ENCODE measurements at regions not wholly inside any gene's neighbourhood (a gene's known extent, or its start where the extent isn't known, plus 50 kb on each side); places are given as distances from the start of the nearest gene placed in this dataset.

- TF ChIP-seq PRDM15 (CRISPR knock-in tag; IDR thresholded peaks at IDR 0.05) (no peak), SMAD1 (IDR thresholded peaks at IDR 0.05; ENCODE audit: low read depth, partially characterized antibody) (no peak), RELA (IDR thresholded peaks at IDR 0.05; ENCODE audit: borderline replicate concordance, partially characterized antibody) (no peak), CREM (IDR thresholded peaks at IDR 0.05; ENCODE audit: low read depth) (no peak), USF1 (IDR thresholded peaks at IDR 0.05; ENCODE audit: borderline replicate concordance, extremely low read length, insufficient read depth, low read depth, low read length) (no peak)
Measured at GRCh38 chr20:10971096-10971495, 297.3 kb upstream of the JAG1 start (continued).

- Histone ChIP-seq H2AFZ (ENCODE audit: control insufficient read depth, low read depth, low read length) (no peak overlapping the region), H3K4me2 (ENCODE audit: control insufficient read depth, insufficient read depth) (no peak overlapping the region), H3K4me1 (ENCODE audit: control insufficient read depth, insufficient read depth, low read length) (no peaks in the 10 kb centered on the region), H3K9ac (ENCODE audit: control insufficient read depth, insufficient read depth, low read length) (no peak overlapping the region), H3K27ac (ENCODE audit: control insufficient read depth, insufficient read depth) (no peak overlapping the region), H3K4me3 (no peak overlapping the region), H3K27me3 (replicated peaks in 1 of 2; ENCODE audit: control insufficient read depth in 2 of 2, insufficient read depth in 2 of 2, low read length in 1 of 2) (no peaks in the 10 kb centered on the region), H4K20me1 (ENCODE audit: control insufficient read depth, insufficient read depth) (no peaks in the 10 kb centered on the region), H3K79me2 (ENCODE audit: control insufficient read depth, insufficient read depth, low read length) (no peaks in the 10 kb centered on the region), H3K36me3 (ENCODE audit: control insufficient read depth in 2 of 2, insufficient read depth in 2 of 2, low read length in 1 of 2) (no peaks in the 10 kb centered on the region), H3K9me3 (replicated peaks; ENCODE audit: control insufficient read depth, insufficient read depth, low read length) (no peaks in the 10 kb centered on the region)
- no peak for TF ChIP-seq CREM (IDR thresholded peaks at IDR 0.05; ENCODE audit: low read depth)
- no peak for TF ChIP-seq BCLAF1 (IDR thresholded peaks at IDR 0.05)
- TF ChIP-seq JUND (IDR thresholded peaks at IDR 0.05; ENCODE audit: low read depth, low read length): no peak
- TF ChIP-seq CHD4 (IDR thresholded peaks at IDR 0.05): no peak
- TF ChIP-seq TCF12 (IDR thresholded peaks at IDR 0.05; ENCODE audit: low read depth, low read length): no peak
- DNase-seq (ENCODE audit: low read depth, low spot score) (no peak), ATAC-seq (no peak), FAIRE-seq (no peak)
- WGBS (ENCODE audit: insufficient coverage, insufficient replicate concordance, low lambda C conversion rate, missing lambda C conversion rate): 27% methylated on average over 4 of the region's 4 CpGs
- no TSS peak for BruUV-seq (replicated peaks)
- CTCF ChIA-PET: no interaction called here
- intact Hi-C loops (cut with micrococcal nuclease; ENCODE audit: unreplicated experiment) (no loop called here), in situ Hi-C loops (cut with MboI) (no loop called here)
- POLR2A ChIA-PET: no interaction called here
- RAD21 ChIA-PET (ENCODE audit: unreplicated experiment): no interaction called here
- SMC1A ChIA-PET (ENCODE audit: uncharacterized antibody, unreplicated experiment): interaction anchor here (0.8 to 1.4 kb wide), 2 partner anchors 14 to 190 kb away, joined by 3 read pairs; no protein-coding TSS in a partner anchor
Measured at GRCh38 chr20:10972219-10972860, 298.5 kb upstream of the JAG1 start.

Data from GM12878 (cell line).